Transverse colon (tissue), 3 donors: ENCODE measurements at regions not wholly inside any gene's neighbourhood (a gene's known extent, or its start where the extent isn't known, plus 50 kb on each side); places are given as distances from the start of the nearest gene placed in this dataset.
"Not testable (repeated sequence)": the region's sequence is repeated elsewhere in the genome, so short reads cannot be mapped to it uniquely, and the experiment has no call there.

Experiments used
- CTCF ChIP-seq, 5 experiments: fragments of 200-600 bp in 3 of 5; fragments of 450-650 bp in 2 of 5; sonication (generic) in 3 of 5; IDR thresholded peaks; 1 replicate in 2 of 5; 2 replicates in 3 of 5; pipeline ENCODE4 v1.5.1; 2016 to 2017; ENCODE audit warnings: antibody characterized with exemption in 5 of 5, inconsistent platforms in 3 of 5, mild to moderate bottlenecking in 2 of 5, moderate library complexity in 1 of 5
- EP300 ChIP-seq: sonication (generic); formaldehyde crosslinking; IDR thresholded peaks from one replicate; pipeline ENCODE4 v1.6.1; 2017; ENCODE audit warnings: antibody characterized with exemption, low read depth
- POLR2A ChIP-seq: fragments of 450-650 bp; IDR thresholded peaks from one replicate; pipeline ENCODE4 v1.6.1; 2016; ENCODE audit warnings: antibody characterized with exemption, mild to moderate bottlenecking, moderate library complexity

DNA sequence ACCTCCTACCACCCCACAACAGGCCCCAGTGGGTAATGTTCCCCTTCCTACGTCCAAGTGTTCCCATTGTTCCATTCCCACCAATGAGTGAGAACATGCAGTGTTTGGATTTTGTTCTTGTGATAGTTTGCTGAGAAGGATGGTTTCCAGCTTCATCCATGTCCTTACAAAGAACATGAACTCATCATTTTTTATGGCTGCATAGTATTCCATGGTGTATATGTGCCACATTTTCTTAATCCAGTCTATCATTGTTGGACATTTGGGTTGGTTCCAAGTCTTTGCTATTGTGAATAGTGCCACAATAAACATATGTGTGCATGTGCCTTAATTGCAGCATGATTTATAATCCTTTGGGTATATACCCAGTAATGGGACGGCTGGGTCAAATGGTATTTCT is 81.6 kb downstream of the P2RY10 start:
- TF ChIP-seq CTCF (IDR thresholded peaks at IDR 0.05); EP300; POLR2A: not testable (repeated sequence)
